GM20431 (cell line): ENCODE measurements at regions not wholly inside any gene's neighbourhood (a gene's known extent, or its start where the extent isn't known, plus 50 kb on each side); places are given as distances from the start of the nearest gene placed in this dataset.

Source experiments
- in situ Hi-C: fragments of 300-500 bp; cut with MseI, MboI; formaldehyde crosslinking; loops from one replicate; pipeline ENCODE4 v1.15.0; 2020; ENCODE audit warnings: low sequenced_read_pairs; ENCODE audit not compliant: unreplicated experiment

GRCh38 chr12:111069886-111070285, 149.5 kb upstream of the MYL2 start:
- in situ Hi-C loops = no loop called here

GRCh38 chr12:111068290-111068689, 147.9 kb upstream of the MYL2 start:
- in situ Hi-C loops = no loop called here

- in situ Hi-C loops = no loop called here
Measured at GRCh38 chr12:111067498-111067897, 147.1 kb upstream of the MYL2 start.

- in situ Hi-C loops = no loop called here
Measured at GRCh38 chr12:111066744-111067437, 146.5 kb upstream of the MYL2 start.

- in situ Hi-C loops = no loop called here
Measured at GRCh38 chr12:111064982-111065381, 144.6 kb upstream of the MYL2 start.

- in situ Hi-C loops = no loop called here
Measured at GRCh38 chr12:111064154-111064553, 143.8 kb upstream of the MYL2 start.

GRCh38 chr12:111063295-111064026, 143.1 kb upstream of the MYL2 start:
- in situ Hi-C loops = no loop called here

GRCh38 chr12:111057701-111058425, 137.5 kb upstream of the MYL2 start:
- in situ Hi-C loops = no loop called here

- in situ Hi-C loops = no loop called here
Measured at GRCh38 chr12:111056618-111057521, 136.5 kb upstream of the MYL2 start.

GRCh38 chr12:111055181-111055880, 135.0 kb upstream of the MYL2 start:
- in situ Hi-C loops = no loop called here

GRCh38 chr12:111048991-111049390, 128.6 kb upstream of the MYL2 start:
- in situ Hi-C loops = no loop called here

- in situ Hi-C loops = no loop called here
Measured at GRCh38 chr12:111046896-111047295, 126.5 kb upstream of the MYL2 start.

- in situ Hi-C loops = no loop called here
Measured at GRCh38 chr12:111045941-111046340, 125.6 kb upstream of the MYL2 start.

- in situ Hi-C loops = no loop called here
Measured at GRCh38 chr12:111041091-111041490, 120.7 kb upstream of the MYL2 start.

- in situ Hi-C loops = no loop called here
Measured at GRCh38 chr12:111040690-111041089, 120.3 kb upstream of the MYL2 start.

GRCh38 chr12:111038941-111039340, 118.6 kb upstream of the MYL2 start:
- in situ Hi-C loops = no loop called here

GRCh38 chr12:111038077-111038476, 117.7 kb upstream of the MYL2 start:
- in situ Hi-C loops = no loop called here

GRCh38 chr12:111037047-111037446, 116.7 kb upstream of the MYL2 start:
- in situ Hi-C loops = no loop called here

GRCh38 chr12:111035578-111036301, 115.4 kb upstream of the MYL2 start:
- in situ Hi-C loops = no loop called here
